Liver (tissue), 8 donors: ENCODE measurements at regions not wholly inside any gene's neighbourhood (a gene's known extent, or its start where the extent isn't known, plus 50 kb on each side); places are given as distances from the start of the nearest gene placed in this dataset.

Experiments
- DNase-seq: peaks from one replicate; pipeline ENCODE4 v3.0.0-alpha.2; 2017; ENCODE audit warnings: low spot score
- H3K27ac ChIP-seq, 2 donors: one replicate each; pipeline ENCODE4 v1.7.0; 2013; ENCODE audit warnings: inconsistent platforms in 2 of 2, low read length in 2 of 2, control low read depth in 1 of 2, low read depth in 1 of 2, mild to moderate bottlenecking in 1 of 2
- H3K27me3 ChIP-seq, 4 donors: one replicate each; pipeline versions ENCODE4 v1.6.1 to v1.7.0; 2013; ENCODE audit warnings: low read length in 3 of 4, inconsistent platforms in 1 of 4, mild to moderate bottlenecking in 1 of 4, moderate library complexity in 1 of 4; ENCODE audit not compliant: control insufficient read depth in 4 of 4, insufficient read depth in 4 of 4
- H3K36me3 ChIP-seq, 4 donors: one replicate each; pipeline versions ENCODE4 v1.6.1 to v1.7.0; 2013; ENCODE audit warnings: low read length in 3 of 4, mild to moderate bottlenecking in 3 of 4, low read depth in 1 of 4, moderate library complexity in 1 of 4; ENCODE audit not compliant: control insufficient read depth in 4 of 4, insufficient read depth in 3 of 4
- H3K4me1 ChIP-seq, 4 donors: one replicate each; pipeline versions ENCODE4 v1.6.1 to v1.7.0; 2013; ENCODE audit warnings: low read length in 3 of 4, mild to moderate bottlenecking in 3 of 4, moderate library complexity in 1 of 4; ENCODE audit not compliant: control insufficient read depth in 4 of 4, insufficient read depth in 4 of 4
- H3K4me3 ChIP-seq, 3 donors: one replicate each; pipeline versions ENCODE4 v1.6.1 to v1.7.0; 2013; ENCODE audit warnings: low read length in 3 of 3, control low read depth in 1 of 3, low read depth in 1 of 3, mild to moderate bottlenecking in 1 of 3
- H3K9ac ChIP-seq, 2 donors: one replicate each; pipeline ENCODE4 v1.7.0; 2013; ENCODE audit warnings: low read length in 2 of 2, mild to moderate bottlenecking in 2 of 2, moderate library complexity in 2 of 2, control low read depth in 1 of 2, low read depth in 1 of 2
- H3K9me3 ChIP-seq, 4 donors: one replicate each; pipeline versions ENCODE4 v1.6.1 to v1.7.0; 2013; ENCODE audit warnings: low read length in 3 of 4; ENCODE audit not compliant: control insufficient read depth in 4 of 4
- FOXA2 ChIP-seq: IDR thresholded peaks from 2 replicates; pipeline ENCODE4 v1.6.1; 2016; ENCODE audit warnings: antibody characterized with exemption
- GABPA ChIP-seq, 2 donors: IDR thresholded peaks in 1 of 2; conservative IDR thresholded peaks in 1 of 2; 2 replicates each; pipeline ENCODE4 v1.6.1; 2016; ENCODE audit warnings: antibody characterized with exemption in 2 of 2, mild to moderate bottlenecking in 1 of 2, moderate library complexity in 1 of 2
- HNF4A ChIP-seq, 2 donors: conservative IDR thresholded peaks; 2 replicates each; pipeline ENCODE4 v1.6.1; 2016; ENCODE audit warnings: antibody characterized with exemption in 2 of 2, mild to moderate bottlenecking in 2 of 2
- HNF4G ChIP-seq: IDR thresholded peaks from 2 replicates; pipeline ENCODE4 v1.6.1; 2016; ENCODE audit warnings: antibody characterized with exemption
- JUND ChIP-seq, 2 donors: IDR thresholded peaks; 2 replicates each; pipeline ENCODE4 v1.6.1; 2016; ENCODE audit warnings: antibody characterized with exemption in 2 of 2
- NR2F2 ChIP-seq: IDR thresholded peaks from 2 replicates; pipeline ENCODE4 v1.6.1; 2016; ENCODE audit warnings: antibody characterized with exemption
- RAD21 ChIP-seq, 2 donors: IDR thresholded peaks; 2 replicates each; pipeline ENCODE4 v1.6.1; 2016; ENCODE audit warnings: antibody characterized with exemption in 2 of 2, mild to moderate bottlenecking in 2 of 2
- SP1 ChIP-seq: IDR thresholded peaks from 2 replicates; pipeline ENCODE4 v1.6.1; 2018; ENCODE audit warnings: antibody characterized with exemption, mild to moderate bottlenecking
- TAF1 ChIP-seq: conservative IDR thresholded peaks from 2 replicates; pipeline ENCODE4 v1.6.1; 2016; ENCODE audit warnings: antibody characterized with exemption, mild to moderate bottlenecking
- WGBS: extraction: QIAGEN DNeasy Blood & Tissue Kit; methylation state at CpG from one replicate; pipeline ENCODE4 v1.1.7; 2013; 5-methylcytosine and 5-hydroxymethylcytosine counted together
- TF ChIP-seq, protein P1 (sequence below): IDR thresholded peaks from 2 replicates; pipeline ENCODE4 v1.6.1; 2016; ENCODE audit warnings: antibody characterized with exemption
- TF ChIP-seq, protein P2 (sequence below): fragments of 150-350 bp; IDR thresholded peaks from 2 replicates; pipeline ENCODE4 v1.5.1; 2017; ENCODE audit warnings: improper control_type of control experiment, low read depth, low read length; ENCODE audit not compliant: missing input control
- TF ChIP-seq, protein P3 (sequence below): IDR thresholded peaks from 2 replicates; pipeline ENCODE4 v1.6.1; 2016; ENCODE audit warnings: antibody characterized with exemption, mild to moderate bottlenecking
- TF ChIP-seq, protein P4 (sequence below): IDR thresholded peaks from 2 replicates; pipeline ENCODE4 v1.6.1; 2016; ENCODE audit warnings: antibody characterized with exemption
- donor health status: healthy.
- donor health status: healthy.
- donor health status: healthy.
- donor health status: healthy.
- donor health status: healthy.

DNA sequence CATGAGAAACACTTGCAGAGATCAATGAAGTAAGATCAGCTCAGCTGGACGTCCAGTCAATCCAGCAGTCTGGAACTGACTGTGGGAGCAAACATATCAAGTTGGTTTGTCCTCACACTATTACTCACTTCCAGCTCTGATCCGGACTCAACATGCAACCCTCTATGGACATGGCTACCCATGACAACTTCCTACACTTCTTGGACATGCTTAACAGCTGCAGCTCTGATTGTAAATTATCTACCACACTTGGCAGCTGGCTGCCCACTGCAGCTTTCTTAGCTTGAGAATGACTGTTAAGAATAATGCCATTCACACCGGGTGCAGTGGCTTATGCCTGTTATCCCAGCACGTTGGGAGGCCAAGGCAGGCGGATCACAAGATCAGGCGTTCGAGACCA is 429.8 kb downstream of the EPHA4 start (continued):
- TF ChIP-seq, protein P1, sequence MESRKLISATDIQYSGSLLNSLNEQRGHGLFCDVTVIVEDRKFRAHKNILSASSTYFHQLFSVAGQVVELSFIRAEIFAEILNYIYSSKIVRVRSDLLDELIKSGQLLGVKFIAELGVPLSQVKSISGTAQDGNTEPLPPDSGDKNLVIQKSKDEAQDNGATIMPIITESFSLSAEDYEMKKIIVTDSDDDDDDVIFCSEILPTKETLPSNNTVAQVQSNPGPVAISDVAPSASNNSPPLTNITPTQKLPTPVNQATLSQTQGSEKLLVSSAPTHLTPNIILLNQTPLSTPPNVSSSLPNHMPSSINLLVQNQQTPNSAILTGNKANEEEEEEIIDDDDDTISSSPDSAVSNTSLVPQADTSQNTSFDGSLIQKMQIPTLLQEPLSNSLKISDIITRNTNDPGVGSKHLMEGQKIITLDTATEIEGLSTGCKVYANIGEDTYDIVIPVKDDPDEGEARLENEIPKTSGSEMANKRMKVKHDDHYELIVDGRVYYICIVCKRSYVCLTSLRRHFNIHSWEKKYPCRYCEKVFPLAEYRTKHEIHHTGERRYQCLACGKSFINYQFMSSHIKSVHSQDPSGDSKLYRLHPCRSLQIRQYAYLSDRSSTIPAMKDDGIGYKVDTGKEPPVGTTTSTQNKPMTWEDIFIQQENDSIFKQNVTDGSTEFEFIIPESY: no peak

DNA sequence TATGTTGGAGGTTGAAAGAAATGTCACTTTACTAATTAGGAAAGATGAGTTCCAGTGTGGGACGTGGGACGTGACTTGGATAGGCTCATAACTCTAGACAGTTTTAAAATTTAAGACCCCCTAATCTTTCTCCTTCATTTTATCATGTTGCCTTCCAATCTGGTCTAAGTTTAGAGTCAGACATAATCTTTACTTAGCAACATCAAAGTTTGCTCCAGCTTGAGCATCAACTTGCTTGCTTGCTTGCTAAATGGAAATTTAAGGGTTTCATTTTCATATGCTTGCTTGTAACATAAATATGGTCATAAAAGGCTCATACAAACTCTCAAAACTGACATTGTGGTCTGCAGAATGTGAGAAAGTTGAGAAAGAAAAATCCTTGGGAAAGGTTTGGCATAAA is 428.9 kb downstream of the EPHA4 start:
- TF ChIP-seq, protein P2, sequence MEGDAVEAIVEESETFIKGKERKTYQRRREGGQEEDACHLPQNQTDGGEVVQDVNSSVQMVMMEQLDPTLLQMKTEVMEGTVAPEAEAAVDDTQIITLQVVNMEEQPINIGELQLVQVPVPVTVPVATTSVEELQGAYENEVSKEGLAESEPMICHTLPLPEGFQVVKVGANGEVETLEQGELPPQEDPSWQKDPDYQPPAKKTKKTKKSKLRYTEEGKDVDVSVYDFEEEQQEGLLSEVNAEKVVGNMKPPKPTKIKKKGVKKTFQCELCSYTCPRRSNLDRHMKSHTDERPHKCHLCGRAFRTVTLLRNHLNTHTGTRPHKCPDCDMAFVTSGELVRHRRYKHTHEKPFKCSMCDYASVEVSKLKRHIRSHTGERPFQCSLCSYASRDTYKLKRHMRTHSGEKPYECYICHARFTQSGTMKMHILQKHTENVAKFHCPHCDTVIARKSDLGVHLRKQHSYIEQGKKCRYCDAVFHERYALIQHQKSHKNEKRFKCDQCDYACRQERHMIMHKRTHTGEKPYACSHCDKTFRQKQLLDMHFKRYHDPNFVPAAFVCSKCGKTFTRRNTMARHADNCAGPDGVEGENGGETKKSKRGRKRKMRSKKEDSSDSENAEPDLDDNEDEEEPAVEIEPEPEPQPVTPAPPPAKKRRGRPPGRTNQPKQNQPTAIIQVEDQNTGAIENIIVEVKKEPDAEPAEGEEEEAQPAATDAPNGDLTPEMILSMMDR: no peak
- no peak for TF ChIP-seq SP1
- no peak for TF ChIP-seq FOXA2
- no peak for TF ChIP-seq TAF1
- TF ChIP-seq, protein P3, sequence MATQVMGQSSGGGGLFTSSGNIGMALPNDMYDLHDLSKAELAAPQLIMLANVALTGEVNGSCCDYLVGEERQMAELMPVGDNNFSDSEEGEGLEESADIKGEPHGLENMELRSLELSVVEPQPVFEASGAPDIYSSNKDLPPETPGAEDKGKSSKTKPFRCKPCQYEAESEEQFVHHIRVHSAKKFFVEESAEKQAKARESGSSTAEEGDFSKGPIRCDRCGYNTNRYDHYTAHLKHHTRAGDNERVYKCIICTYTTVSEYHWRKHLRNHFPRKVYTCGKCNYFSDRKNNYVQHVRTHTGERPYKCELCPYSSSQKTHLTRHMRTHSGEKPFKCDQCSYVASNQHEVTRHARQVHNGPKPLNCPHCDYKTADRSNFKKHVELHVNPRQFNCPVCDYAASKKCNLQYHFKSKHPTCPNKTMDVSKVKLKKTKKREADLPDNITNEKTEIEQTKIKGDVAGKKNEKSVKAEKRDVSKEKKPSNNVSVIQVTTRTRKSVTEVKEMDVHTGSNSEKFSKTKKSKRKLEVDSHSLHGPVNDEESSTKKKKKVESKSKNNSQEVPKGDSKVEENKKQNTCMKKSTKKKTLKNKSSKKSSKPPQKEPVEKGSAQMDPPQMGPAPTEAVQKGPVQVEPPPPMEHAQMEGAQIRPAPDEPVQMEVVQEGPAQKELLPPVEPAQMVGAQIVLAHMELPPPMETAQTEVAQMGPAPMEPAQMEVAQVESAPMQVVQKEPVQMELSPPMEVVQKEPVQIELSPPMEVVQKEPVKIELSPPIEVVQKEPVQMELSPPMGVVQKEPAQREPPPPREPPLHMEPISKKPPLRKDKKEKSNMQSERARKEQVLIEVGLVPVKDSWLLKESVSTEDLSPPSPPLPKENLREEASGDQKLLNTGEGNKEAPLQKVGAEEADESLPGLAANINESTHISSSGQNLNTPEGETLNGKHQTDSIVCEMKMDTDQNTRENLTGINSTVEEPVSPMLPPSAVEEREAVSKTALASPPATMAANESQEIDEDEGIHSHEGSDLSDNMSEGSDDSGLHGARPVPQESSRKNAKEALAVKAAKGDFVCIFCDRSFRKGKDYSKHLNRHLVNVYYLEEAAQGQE: no peak
- TF ChIP-seq, protein P1: no peak
- TF ChIP-seq HNF4A (conservative IDR thresholded peaks at IDR 0.05): no peak
- no peak for TF ChIP-seq HNF4G
- no peak for TF ChIP-seq JUND (IDR thresholded peaks at IDR 0.05)
- TF ChIP-seq, protein P4, sequence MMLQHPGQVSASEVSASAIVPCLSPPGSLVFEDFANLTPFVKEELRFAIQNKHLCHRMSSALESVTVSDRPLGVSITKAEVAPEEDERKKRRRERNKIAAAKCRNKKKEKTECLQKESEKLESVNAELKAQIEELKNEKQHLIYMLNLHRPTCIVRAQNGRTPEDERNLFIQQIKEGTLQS: no peak
- TF ChIP-seq NR2F2: no peak
- no peak for TF ChIP-seq GABPA (IDR thresholded peaks at IDR 0.05 in 1 of 2, conservative IDR thresholded peaks at IDR 0.05 in 1 of 2)
- no peak for TF ChIP-seq RAD21 (IDR thresholded peaks at IDR 0.05)
- H3K4me3 ChIP-seq: no peak overlapping the region

More for the DNA sequence above, 428.9 kb downstream of the EPHA4 start:
- no peaks in the 10 kb centered on the region for H3K4me1 ChIP-seq
- no peaks in the 10 kb centered on the region for H3K27me3 ChIP-seq
- no peak overlapping the region for H3K9ac ChIP-seq
- no peak overlapping the region for H3K27ac ChIP-seq
- 91% methylated on average over 2 of the region's 2 CpGs for WGBS
- DNase-seq: no peak
- H3K36me3 ChIP-seq: no peaks in the 10 kb centered on the region
- H3K9me3 ChIP-seq: no peaks in the 10 kb centered on the region
